Brain pericyte (primary cell): ENCODE measurements at regions not wholly inside any gene's neighbourhood (a gene's known extent, or its start where the extent isn't known, plus 50 kb on each side); places are given as distances from the start of the nearest gene placed in this dataset.
"Not testable (repeated sequence)": the region's sequence is repeated elsewhere in the genome, so short reads cannot be mapped to it uniquely, and the experiment has no call there.

Experiments
- DNase-seq: peaks from one replicate; pipeline ENCODE4 v3.0.0-alpha.2; 2012; ENCODE audit warnings: low read depth, low spot score

DNA sequence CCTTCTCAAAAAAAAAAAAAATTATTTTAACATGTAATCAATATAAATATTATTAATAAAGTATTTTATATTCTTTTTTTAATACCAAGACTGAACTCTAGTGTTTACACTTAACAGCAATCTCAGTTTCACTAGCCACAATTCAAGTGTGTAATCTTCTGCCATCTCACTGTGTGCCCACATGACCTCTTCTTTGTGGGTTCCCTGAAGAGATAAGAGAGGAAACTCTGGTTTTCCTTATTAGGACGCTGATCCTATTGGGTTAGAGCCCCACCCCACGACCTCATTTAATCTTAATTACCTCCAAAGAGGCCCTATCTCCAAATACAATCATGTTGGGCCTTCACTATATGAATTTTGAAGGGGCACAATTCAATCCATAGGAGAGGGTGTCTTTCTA lies 177.6 kb downstream of the STK31 start:
- no peak for DNase-seq

DNA sequence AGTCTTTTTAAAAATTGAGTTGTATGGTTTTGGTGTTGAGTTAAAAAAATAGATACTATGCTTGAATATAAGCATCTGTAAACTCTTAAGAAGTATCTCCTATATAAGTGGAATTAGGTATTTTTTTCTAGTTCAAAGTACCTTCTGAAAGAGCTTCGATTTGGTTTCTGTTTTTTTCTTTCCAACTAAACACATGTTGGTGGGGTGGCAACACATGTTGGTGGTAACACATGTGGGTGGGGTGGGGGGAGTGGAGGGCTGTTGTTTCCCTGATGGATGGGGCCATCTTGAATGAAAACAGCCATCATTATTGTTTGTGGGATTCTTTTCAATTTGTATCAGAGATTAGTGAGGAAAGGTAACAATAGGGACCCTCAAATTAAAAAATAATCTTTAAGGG lies 178.9 kb downstream of the STK31 start:
- no peak for DNase-seq

DNA sequence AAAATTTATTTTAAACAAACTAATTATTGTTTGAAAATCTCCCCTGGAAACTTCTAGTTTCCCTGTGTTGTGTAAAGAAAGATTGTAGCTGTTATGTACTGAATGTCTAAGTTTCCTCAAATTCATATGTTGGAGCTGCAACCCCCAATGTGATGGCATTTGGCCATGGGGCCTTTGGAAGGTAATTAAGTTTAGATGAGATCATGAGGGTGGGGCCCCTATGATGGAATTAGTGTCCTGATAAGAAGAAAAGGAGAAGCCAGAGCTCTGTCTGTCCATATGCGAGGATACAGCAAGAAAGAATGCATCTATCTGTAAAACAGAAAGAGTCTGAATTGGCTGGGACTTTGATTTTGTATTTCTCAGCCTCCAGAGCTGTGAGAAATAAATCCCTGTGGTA lies 179.5 kb downstream of the STK31 start:
- no peak for DNase-seq

DNA sequence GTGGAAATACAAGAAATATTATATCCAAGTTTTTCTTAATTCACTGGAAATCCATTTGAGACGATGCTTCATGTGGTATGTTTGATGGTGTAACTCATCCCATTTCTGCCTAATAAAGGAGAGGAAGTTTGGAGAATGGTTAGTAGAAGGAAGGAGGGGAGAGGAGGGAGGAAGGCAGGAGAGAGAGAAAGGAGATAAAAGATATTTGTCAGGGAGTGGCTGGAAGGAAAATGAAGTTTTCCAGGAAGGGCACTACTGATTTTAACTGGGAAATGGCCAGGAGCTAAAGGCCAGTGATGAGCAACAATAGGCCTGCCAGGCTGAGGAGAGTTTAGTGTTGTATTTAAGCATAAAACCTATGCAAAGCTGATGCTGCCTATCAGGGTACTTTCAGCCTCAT lies 182.0 kb downstream of the STK31 start:
- no peak for DNase-seq

DNA sequence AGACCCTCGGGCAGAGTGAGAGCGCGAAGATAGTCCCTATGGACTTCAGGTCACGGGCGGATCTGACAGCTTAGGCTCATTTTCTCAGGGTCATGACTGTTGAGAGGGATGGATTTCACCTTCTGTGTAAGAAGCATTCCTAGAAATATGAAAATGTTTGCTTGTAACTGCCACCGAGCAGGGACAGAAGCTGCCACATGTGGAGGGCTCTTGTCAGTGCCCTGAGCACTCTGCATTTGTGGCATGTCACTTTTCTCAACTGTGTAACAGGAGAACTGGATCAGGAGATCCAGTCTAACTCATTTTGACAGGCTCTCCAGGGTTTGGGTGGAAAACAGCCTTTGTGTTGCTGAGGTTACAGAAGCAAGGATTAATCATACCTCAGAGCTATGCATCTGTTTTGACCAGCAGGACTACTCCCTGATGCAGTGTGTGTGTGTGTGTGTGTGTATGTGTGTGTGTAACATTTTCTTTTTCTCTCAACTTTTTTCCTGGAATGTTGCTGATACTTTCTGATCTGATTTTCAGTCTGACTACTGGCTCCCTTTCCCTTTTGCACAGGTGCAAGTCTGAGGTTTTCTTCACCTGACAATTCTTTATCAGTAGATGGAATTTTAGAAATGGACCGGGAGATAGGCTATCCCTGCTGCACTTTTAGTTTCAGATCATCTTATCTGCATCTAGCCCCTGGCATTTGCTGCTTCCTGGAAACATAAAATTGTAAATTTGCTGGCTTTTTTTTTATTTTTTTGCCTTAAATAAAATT lies 183.3 kb downstream of the STK31 start:
- DNase-seq = no peak

DNA sequence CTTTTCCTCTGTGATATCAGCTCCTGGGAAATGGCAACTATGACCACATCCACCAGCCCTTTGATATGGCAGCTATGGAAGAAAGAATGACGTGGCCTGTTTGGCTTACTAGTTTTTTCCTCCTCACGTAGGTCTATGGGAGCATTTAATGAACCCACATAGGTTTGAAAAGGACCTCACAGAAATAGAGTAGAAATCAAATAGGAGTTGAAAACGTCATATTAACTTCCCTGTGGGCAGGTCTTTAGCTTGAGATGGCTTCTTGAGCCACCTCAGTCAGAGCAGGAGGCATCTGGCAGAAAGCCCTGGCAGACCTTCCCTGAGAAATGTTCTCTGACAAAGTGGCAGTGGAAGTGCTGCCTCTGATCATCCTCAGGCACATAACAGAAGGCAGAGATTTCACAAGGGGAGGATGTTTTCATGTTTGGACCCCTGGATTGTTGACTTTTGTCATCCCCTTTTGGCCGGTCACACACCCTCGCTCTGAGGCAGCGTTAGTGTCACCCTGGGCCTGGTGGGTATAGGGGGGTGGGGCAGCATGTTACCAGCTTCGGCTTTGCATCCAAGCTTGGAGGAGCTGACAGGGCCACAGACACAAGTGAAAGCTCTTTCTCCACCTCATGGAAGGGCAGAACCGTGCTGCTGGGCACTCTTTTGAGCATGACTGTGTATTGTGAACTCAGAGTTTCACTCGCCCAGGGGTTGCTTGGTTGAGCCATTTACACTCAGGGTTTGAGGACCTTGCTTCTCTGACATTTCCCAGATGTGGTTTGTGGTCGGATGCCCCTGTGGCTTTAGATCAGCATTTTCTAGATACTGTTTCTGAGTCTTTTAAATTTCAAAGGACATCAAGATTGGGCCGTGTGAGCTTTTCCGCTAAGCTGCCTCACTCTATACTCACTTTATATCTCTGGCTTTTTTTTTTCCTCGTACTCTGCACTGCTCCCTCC lies 184.2 kb downstream of the STK31 start:
- DNase-seq = no peak

DNA sequence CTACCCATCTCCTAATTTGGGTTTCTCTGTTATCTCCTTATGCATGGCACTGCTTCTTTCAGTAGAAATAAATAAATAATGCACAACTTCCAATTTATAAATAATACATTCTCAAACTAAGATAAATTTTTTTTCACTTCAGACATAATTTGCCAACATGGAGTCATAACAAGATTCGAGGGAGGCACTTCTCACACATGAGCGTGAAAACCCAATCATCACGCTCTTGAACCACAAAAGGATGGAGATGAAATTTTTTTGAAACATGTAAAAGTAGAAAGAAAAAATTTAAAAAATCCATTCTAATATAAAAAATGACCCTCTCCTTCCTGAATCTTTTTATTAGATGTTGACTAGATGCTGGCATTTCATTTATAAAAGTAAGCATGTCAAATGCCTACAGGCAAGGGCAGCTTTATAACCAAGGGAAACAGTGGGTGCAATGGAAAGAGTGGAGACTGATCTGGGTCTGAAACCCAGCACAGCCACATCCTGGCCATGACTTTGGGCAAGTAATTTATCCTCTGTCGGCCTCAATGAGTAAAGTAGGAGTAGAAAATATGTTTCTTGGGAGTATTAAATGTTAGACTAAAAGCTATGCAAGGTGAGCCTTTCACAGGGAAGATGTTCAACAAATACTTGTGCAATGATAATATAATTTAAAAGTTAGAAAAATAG lies 185.0 kb downstream of the STK31 start:
- DNase-seq = no peak

DNA sequence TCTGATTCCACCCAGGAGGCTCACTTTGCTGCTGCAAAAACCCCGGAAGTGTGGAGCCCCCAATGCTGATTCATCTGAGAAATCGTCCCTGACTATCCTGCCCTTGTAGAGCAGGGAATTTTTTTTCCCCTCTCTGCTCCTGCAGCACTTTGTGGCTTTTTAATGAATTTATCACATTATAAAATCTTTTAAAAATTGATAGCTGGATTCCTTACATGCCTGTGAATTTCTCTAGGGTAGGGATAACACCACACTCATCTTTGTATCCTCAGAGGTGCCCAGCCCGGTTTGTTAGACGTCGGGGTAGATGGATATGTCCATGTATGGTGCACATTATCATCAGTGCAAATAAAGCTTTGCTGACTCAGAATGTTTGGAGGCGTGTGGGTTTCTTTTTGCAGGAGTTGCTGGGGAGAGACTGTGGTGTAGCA lies 185.7 kb downstream of the STK31 start:
- no peak for DNase-seq

DNA sequence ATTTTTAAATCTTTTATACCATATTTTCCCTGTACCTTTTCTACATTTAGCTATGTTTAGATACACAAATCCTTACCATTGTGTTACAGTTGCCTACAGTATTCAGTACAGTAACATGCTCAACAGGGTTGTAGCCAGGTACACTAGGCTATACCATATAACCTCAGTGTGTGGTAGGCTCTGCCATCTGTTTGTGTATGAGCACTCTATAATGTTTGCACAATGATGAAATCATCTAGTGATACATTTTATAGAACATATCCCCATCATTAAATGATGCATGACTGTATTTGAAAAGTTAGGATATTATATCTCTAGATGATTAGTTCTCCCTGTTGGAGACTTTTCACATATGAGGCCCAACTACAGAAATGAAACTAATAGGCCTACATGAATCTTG lies 188.6 kb downstream of the STK31 start:
- no peak for DNase-seq

DNA sequence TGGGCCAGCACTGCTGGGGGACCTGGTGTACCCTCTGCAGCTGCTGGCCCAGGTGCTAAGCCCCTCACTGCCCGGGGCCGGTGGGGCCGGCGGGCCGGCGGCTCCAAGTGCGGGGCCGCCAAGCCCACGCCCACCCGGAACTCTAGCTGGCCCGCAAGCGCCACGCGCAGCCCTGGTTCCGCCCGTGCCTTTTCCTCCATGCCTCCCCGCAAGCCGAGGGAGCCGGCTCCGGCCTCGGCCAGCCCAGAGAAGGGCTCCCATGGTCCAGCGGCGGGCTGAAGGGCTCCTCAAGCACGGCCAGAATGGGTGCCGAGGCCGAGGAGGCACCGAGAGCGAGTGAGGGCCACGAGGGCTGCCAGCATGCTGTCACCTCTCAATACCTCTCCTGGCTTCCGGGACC lies 194.9 kb downstream of the STK31 start:
- not testable (repeated sequence) for DNase-seq

DNA sequence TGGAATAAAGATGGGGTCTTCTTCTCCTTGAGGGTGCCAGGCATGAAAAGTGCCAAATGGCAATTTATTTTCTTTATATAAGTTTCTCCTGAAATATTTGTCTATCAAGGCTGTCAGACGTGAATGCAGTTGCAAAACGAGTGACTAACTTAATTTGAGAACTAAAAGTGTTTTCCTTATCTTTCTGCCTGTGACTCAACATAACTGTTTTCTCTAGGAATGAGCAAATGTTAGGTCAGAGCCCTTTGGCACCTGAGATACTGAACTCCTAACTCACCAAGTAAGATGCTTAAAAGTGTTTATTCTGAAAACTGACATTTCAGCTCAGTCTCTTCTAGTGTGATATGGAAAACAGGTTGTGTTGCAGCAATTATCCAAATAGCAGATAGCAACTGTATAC lies 197.0 kb downstream of the STK31 start:
- no peak for DNase-seq

DNA sequence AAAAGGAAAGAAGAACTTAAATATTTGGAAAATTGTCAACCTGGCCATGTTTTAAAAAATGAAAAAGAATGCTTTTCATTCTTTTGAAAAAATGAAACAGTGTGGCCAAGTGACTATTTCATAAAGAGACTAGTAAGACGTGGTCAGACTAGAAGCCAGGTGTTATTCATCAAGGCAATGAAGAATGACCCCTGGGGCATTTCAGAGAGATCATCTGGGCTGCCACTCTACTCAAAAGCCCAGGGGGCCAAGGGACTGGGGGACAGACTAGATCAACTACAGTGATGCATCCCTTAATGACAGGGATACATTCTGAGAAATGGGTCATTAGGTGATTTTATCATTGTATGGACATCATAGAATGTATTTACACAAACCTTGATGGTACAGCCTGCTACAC lies 199.4 kb downstream of the STK31 start:
- no peak for DNase-seq

DNA sequence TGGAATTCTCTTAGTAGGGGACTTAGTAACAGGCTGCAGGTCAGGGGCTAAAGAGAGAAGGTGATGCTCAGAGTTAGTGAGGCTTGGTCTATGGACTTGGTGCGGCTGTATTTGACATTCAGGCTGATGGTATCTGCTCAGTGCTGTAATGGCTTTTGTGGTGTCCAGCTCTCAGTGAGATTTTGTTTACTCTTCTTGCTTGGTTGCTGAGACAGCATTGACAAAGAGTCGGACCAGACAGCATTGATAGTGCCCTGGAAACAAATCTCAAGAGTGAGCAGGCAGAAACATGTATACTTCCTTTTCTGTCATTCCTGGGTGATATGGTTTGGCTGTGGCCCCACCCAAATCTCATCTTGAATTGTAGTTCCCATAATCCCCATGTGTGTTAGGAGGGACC lies 202.0 kb downstream of the STK31 start:
- DNase-seq = no peak

DNA sequence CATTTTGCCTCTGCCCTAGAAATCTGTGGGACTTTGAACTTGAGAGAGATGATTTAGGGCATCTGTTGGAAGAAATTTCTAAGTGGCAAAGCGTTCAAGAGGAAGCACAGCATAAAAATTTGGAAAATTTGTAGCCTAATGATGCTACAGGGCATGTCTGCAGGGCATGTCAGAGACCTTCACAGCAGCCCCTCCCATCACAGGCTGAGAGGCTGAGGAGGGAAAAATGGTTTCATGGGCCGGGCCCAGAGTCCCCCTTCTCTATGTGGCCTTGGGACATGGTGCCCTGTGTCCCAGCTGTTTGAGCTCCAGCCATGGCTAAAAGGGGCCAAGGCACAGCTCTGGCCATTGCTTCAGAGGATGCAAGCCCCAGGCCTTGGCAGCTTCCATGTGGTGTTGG lies 203.0 kb downstream of the STK31 start:
- DNase-seq = no peak

DNA sequence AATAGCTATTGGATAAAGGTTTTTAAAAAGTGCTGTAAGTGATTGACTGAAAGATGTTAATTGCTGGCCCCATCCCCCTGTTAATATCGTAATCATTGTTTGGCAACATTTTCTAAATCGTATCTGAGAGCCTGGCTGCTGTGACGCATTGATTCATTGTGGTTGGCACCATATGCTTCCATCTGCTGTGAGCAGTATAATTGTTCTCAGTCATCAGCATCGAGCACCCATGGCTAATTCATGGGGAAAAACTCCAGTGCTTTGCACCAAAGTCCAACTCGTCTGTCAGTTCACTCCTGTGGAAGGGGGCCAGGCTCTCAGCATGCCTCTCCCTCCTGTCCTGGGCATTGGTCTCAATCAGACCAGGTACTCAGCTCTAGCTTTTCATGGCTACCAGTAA lies 205.2 kb downstream of the STK31 start:
- no peak for DNase-seq

DNA sequence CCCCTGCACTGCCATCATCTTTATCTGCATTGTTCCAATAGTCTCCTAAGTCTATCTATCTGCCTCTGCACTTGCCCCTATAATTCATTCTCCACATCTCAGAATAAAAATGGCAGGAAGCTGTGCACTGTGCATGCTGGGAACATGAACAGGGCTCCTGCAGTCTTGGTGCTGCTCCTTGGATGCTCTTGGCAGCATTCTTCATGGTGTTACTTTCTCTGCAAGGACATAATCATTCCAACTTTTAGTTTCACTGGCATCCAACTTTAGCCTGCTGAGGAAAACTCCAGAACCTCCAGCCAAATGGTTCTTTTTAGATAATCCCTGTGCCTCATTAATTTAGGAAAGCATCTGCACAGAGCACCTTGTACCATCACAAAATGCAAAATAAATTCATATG lies 208.3 kb downstream of the STK31 start:
- DNase-seq = no peak

DNA sequence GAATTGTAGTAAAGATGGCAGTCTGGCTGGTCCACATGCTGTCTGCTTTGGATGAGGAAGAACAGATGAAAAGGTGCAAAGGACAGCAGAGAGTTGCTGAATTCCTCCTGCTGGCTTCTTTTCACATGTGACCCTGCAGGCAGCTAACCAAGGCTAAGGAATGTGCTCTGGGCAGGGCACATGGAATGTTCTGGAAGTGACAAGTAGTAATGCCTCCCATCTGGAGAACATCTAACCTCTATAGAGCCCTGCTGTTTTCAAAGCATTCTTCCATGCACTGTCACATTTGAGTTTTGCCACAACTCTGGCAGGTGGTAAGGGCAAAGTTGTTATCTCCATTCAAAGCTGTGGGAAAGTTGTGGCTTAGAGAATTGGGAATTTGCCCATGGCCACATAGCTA lies 208.8 kb downstream of the STK31 start:
- DNase-seq = no peak

DNA sequence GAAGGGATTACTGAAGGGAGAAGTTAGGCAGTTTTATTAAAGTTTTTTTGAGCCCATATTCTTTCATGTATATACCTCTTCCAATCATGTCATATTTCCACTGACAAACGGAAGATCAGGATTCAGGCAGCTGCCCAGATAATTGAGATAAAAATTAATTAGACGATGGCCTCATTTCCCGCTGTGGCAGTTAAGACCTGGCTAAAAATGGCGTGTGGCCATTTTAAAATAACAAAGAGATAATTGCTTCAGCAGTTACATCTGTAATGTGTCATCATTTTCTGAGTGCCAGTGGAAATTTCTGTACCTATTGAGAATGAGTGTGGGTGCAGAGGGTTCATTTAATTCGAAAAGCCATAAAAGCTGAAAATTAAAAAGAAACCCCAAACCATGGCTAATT lies 215.1 kb downstream of the STK31 start:
- DNase-seq = no peak

DNA sequence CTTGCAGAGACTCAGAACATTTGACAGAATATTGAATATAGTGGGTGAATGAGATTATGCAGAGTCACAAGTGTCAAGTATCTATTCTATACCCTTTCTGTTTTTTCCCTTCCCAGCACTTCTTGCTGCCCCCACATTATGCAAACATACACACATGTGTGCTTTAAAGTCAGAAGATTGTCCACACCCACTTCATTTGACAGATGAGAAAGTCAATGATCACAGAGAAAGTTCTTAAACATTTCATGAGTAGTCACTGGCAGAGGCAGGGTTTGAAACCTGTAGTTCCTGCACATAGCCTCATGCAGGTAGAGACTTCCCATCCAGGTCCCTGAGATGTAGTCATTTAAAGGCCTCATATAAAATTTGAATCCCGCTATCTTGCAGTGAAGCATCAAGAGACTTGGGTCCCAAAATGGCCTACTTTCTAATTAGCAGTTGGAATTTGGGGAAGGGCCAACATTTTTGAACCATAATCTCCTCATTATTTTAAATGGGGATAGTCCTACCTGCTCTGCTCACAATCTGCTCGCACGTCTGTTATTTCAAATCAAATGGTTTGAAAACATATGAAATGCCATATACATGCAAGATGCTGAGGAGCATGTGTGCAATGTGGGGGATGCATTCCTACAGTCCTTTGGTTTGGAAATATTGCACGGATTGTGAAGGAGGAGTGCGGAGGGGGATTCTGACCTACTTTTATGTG lies 217.8 kb downstream of the STK31 start:
- DNase-seq = no peak

DNA sequence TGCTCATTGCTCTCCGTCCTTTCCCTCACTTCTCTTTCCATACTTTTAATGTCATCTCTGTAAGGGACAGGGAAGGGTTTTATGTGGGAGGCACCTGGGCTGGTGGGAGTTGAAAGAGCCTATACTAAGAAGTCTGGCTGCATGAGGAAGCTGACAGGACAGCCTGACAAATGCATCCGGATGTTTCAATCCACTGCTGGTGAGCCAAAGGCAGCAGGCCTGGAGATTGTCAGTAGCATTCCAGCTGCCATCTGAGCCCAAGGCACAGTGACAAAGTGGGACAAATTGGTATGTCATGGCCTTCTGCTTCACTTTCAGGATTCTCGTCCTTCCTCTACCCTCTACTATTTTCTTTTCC lies 218.4 kb downstream of the STK31 start:
- DNase-seq = no peak

DNA sequence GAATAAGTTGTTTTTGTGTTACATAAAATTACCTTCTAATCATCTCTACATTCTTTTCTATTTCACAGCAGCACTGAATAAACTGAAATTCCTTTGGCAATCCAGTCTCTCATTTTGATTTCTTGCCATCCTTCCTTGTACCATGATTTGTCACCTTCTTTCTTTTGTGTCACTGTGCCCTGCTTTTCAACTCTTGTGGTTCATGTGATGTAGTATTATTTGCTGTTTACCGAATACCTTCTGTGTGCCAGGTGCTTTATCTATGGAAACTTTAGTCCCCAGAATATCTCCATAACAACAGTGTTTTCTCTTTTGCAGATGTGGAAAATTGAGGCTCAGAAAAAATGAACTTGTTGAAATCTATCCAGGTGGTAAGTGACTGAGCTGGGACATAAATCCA lies 220.3 kb downstream of the STK31 start:
- DNase-seq = no peak

DNA sequence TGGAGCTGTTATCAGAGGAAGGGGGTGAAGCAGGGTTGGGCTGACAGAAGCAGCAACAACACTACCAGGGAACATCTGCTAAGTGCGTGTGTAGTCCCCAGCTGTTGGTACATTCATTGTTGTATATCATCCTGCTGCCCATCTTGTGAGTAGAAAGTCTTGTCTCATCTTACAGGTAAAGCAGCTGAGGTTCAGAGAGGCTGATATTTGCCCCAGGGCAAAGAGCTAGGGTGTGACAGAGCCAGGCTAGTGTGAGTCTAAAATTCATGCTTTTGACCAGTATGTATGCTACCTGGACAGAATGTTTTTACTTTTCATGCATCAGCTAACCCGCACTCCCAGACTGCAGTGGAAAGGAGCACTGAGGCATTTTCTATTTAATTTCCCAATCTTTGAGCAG lies 221.6 kb downstream of the STK31 start:
- no peak for DNase-seq
